Globus pallidus (tissue), 1 donor: ENCODE measurements at regions not wholly inside any gene's neighbourhood (a gene's known extent, or its start where the extent isn't known, plus 50 kb on each side); places are given as distances from the start of the nearest gene placed in this dataset.
"Not testable (repeated sequence)": the region's sequence is repeated elsewhere in the genome, so short reads cannot be mapped to it uniquely, and the experiment has no call there.

Experiments used
- DNase-seq: peaks from one replicate; pipeline ENCODE4 v3.0.0-alpha.2; 2015; ENCODE audit warnings: low spot score

DNA sequence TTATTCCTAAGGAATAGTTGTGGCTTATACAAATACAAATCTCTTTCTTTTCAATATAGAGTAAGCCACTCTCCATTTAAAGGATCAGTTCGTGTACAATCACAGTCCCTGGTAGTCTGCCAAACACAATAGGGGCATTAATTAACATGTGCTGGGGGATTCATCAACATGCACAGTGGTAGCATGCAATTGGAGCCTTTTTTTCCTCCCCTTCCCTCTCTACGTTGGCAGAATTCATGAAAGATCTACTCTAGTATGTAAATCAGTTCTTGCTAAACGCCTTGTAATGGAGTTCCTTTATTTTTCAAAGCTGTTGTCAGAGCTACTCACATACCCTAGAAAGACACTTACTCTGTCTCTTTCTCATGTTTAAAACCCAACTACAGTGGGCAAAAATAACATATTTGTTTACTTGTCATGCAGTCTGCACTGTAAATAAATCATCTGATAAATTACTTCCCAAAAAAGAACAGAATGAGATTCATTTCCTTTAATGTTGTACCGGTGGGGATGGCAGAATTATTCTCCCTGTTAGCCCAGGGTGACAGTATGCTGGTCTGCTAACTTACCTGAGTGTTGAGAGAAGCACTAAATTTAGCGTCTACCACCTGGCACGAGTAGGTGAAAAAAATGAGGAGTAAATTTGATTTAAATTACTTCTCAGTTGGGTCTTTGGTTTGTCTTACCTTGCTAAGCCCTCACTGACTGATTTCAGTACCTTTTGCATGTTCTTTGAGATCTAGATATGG is 341.5 kb upstream of the CCNH start:
- no peak for DNase-seq

DNA sequence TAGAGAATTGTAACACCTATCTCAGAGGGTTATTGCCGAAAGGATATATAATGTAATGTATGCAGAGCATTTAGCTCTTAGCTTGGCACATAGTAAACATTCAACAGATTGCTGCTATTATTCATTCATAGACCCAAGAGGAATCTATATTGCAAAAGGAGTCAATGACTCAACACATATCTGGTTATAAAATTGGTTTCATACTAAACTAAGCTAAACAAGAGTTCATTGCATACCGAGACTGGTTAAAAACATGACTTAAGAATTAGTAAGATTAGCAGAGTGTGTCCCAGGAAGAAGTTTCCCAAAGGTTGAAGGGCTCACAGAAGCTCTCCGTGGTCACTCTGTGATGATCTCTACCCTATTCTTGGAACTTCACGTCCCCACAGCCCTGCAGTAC is 339.6 kb upstream of the CCNH start:
- peak; percentile 47 for DNase-seq

DNA sequence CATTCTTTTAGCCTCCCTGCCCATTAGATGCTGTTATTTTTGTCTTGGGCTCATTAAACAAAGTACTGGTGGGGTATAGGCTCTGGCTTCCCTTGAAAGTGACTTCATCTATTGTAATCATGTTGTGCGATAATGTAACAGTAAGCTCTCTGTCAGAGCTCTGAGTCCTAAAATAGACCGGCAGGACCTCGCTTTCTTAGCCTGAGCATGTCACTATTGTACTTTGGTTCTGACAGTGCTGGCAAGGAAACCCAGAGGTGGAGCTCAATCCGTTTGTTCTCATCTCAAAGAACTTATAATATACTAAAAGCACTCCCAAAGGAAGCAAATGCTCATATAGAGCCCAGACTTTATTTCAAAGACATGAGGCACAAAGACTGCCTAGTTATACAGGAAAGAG is 339.1 kb upstream of the CCNH start:
- DNase-seq: peak; percentile 89

DNA sequence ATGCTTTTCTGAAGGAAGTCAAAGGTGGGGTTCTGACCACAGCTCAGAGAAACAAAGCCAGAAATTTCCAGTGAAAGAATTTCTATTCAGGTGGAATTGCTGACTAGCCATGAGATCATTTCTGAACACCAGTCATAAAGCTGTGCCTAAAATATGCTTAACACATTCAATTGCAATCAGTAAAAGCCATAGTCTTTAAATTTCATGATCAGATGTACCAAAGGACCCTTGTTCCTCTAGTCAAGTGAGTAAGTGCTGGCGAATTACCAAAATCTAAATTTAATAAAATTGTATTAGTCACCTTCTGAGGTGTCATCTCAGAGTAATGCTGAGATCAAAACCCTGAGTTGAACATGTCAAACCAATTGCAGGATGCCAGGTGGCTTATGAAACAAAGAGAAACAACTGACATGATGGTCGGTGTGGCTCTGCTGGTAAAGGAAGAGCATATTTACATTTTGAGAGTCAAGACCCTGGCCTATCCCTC is 334.2 kb upstream of the CCNH start:
- DNase-seq: no peak

DNA sequence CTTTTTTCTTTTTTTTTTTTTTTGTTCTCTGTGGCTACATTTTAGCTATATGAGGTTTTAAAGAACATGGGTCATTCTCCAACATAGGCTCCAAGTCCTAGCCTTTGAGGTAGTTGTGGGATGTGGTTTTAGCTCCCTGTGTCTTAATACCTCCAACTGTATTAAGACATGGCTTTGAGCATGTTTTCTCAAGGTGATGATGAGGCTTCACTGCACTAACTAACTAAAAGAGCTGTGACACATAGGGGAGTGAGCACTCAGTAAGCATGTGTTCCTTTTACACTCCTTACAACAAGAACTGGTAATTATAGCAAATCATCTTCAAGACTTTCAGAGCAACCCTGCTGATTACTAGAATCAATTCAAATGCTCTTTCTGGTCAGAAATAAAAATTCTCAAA is 333.6 kb upstream of the CCNH start:
- DNase-seq: no peak

DNA sequence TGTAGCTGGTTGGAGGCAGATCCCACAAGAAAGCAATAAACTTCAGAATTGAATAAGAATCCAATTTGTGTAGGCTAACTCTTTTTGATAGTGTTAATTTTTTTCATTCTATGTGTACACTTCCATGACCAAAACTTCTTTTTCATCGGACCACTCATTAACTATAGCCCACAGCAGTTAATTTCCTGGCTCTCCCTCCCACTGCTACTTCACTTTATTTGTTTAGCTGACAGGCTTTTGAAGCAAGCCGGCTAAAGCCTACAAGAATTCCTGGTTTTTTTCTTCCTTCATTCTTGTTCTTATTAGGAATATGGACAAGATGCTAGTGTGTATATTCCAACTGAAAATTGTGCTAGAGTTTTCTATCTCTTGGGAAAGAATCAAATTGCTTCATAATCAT is 329.2 kb upstream of the CCNH start:
- DNase-seq: no peak

DNA sequence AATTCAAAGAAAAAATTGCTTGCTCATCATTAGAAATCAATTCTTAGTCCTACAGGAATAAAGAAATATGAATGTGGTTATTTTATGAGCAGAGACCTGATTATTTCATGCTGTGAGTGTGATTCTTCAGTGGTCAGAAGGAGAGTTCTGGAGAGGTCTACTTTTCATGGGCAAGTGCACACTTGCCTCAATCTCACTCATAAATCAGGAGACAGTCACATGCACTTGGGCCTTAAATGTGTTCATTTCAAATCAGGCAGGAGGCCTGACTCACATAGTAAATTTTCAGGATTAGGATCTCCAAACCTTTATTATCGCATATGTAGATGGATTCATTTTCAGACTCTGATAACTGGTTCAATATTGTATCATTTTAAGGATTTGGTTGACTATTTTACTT is 323.2 kb upstream of the CCNH start:
- DNase-seq: no peak

DNA sequence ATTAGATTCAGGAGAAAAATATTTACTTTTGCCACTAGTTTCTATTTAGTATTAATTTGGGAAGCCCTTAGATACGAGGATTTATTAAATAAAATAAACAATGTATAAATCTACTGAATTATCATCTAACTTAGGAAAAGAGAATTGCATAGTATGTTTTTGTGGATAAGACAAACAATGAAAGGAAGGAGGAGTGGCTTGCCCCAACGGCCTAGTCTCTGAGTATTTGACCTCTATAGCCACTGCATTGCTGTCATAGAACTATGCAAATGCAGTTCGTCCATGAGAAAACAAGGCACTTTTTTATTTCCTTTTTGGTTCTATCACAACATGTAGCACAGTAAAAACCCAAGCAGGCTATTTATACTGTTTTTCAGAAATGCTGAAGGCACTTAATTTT is 321.2 kb upstream of the CCNH start:
- DNase-seq: no peak

DNA sequence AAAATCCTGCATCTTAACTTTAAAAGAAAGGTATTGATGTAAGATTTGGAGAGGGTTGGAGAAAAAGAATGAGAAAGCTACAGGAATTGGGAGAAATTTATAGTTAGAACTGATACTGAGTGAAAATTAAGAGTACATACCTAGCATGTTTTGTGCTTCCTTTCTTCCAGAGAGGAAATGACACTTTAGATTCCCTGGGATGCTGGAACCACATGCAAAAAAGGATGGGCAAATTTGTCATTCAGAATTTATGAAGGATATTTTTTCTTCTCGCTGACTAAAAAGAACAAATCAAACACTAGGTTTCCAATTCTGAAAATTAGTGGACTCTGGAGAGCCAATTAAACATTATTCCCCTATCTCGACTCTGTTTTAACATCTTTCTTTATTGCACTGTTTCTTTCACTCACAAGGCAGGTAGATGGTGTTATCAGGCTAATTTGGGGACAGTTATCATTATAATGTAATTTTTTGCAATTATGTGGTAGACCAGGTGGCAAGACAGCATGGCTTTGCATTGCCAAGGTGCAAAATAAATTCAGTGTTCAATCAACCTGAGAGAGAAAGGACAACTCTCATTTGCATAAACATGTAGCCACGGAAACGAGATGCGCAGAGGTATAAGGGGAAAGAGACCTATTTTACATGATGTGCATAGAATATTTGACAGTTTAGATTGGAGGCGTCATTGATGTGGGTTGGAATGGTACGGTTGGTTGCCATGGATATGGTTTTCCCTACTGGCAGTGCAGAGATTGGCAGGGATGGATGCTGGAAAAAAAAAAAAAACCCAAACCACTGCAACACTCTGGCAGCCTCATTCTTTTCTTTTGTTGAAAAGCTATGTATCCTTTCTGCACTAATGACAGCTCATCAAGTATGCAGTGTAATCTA is 320.4 kb upstream of the CCNH start:
- DNase-seq: no peak

DNA sequence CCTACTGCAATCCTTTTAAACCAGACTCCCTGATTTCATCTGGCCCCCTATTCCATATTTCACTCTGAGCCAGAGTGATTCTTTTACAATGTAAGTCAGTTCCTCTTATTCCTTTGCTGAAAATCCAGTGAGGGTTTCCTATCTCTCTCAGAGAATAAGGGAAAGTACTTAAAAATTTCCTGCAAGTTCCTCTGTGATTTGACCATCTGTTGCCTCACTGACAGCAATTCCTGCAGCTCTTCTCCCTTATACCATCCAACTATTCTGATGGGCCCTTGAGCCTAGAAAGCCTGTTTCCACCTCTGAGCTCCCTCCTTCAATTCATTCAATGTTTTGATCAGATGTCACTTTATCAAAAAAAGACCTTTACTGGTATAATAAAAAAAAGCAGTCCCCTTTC is 317.1 kb upstream of the CCNH start:
- no peak for DNase-seq

DNA sequence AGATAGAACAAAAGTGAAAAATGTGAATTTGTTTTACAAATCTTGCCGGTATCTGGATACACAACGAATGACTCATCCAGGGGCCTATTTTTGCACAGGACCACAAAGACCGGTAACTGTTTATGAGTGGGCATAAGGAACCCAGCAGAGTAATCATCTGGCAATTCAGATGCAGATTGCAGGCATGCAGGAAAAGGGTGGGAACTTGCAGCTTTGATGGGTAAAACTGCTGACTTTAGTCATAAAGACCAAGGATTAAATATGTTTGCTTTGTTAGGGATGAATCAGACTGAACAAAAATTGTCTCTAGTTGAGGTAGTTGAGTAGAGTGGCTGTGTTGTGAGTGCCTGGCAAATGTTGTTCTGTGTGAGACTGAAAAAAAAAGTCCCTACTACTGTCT is 309.6 kb upstream of the CCNH start:
- no peak for DNase-seq

DNA sequence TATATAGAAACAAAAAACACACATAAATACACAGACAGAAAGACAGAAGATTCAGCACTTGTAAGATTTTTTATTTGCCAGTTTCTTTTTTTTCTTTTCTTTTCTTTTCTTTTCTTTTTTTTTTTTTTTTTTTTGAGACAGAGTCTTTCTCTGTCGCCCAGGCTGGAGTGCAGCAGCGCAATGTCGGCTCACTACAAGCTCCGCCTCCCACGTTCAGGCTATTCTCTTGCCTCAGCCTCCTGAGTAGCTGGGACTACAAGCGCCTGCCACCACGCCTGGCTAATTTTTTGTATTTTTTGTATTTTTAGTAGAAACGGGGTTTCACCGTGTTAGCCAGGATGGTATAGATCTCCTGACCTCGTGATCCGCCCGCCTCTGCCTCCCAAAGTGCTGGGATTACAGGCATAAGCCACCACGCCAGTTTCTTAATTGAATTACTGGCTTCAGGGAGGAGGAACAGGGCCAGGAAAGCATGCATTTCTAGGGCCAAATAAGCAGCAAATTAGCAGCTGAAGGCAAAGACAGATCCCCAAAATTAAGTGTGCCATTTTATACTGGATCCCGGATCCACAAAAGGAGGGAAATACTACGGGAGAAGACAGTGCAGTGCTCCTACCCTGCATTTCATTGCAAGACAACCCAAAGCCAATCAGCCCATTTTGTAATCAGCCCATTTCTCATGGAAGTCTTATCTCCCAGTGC is 305.6 kb upstream of the CCNH start:
- not testable (repeated sequence) for DNase-seq

DNA sequence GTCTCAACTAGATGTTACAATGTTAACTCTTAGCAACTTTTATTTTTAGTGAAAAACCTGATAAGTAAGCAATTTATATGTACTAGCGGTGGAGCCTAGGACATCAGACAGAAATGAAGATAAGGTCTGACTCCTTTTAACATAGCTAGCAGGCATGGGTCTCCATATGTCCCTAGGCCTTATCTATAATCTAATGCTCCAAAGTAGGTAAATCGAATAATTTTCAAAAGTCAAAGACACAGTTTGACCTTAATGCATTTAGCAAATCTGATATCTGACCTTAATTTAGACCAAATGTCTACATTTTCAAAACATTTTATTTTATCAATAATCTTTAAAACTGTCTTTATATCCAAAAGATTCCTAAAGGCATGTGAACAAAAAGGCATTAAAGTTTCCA is 305.0 kb upstream of the CCNH start:
- DNase-seq: no peak

DNA sequence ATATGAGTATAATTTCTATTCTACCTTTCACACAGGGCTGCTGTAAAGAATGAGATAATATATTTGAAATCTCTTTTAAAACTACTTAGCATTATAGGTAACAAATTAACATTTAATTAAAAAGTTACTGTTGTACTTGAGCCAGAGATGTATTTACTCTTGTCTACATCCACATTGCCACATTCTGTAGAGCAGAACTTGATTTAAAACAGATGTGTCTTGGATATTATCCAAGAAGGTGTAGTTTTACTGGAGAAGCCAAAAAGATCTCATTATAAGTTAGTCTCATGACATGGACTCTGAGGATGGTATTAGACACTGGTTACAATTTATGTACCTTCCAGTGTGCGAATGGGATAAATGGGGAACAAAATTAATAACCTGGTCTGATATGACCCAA is 293.1 kb upstream of the CCNH start:
- DNase-seq: no peak

DNA sequence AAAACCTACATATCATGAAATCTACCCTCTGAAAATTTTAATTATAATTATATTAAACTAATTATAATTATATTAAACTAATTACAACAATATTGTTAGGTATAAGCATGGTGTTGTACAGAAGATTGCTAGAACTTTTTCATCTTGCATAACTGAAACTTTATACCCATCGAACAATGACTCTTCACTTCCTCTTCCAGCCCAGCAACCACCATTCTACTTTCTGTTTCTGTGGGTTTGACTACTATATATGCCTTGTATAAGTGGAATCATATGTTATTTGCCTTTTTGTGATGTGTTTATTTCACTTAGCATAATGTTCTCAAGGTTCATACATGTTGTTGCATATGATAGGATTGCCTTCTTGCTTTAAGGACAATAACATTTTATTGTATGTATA is 274.2 kb upstream of the CCNH start:
- DNase-seq: no peak

DNA sequence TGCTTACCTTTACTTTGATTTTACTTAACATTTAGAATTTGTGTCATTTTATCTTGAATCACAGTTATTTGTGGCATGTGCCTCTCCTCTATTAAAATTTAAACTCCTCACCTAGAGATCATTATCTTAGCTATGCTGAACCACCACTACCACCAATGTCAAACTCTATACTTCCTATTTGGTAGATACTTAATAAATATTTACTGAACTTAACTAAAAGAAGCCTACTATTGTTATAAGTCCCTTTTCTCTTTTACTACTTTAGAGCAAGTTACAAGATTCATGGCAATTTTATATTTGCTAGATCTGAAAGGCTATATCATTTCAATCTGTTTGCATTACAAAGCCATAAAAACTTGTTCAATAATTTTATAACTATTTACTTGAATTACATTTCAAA is 273.3 kb upstream of the CCNH start:
- DNase-seq: no peak

DNA sequence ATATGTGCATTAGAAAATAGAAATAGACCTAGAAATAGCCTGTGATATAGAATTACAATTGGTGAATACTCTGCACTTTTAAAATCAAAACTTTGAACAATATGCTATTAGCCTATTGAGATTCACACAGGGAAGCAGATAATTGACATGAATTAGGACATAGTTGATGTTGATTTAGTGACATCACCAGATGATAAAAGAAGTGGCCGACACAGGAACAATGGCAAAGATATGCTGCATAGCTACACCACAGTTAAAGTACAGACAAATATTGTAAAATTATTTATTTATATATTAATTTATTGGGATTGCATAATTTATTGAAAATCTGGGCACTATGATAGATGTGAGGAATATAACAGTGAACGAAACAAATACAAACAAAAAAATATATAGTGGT is 261.5 kb upstream of the CCNH start:
- no peak for DNase-seq

DNA sequence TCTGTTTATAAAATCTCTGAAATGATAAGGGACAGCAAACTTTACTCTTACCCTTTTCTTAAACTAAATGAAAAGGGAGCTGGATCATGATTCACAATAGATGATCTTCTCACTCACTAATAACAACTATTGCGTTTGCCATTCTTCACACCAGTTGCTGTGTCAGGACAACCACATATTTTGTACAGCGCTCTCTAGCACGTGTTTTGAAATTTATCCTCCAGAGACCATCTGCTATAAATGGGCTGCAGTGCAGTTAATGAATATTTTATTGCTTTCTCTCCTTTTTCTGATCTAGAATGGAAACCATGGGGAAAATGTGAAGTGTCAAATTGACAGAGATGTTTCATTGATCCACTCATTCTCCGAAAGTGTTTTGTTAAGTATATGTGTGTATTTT is 258.4 kb upstream of the CCNH start:
- no peak for DNase-seq

DNA sequence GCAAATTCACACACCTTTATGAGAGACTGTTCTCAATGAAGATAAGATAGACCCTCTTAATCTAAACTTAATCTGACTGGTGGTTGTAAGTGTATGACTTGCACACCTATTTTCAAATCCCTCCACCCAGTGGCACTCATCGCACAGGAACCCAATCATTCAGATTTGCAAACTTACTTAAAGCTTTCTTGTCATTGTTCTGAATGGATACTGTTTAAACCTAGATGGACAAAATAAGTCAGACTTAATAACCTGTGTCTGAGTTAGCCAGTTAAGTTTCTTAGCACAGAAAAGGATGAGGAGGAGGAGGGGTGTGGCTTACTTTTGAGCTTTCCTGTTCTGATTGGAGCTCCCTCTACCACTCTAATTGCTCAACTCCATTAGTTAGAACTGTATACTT is 252.4 kb upstream of the CCNH start:
- DNase-seq: no peak

DNA sequence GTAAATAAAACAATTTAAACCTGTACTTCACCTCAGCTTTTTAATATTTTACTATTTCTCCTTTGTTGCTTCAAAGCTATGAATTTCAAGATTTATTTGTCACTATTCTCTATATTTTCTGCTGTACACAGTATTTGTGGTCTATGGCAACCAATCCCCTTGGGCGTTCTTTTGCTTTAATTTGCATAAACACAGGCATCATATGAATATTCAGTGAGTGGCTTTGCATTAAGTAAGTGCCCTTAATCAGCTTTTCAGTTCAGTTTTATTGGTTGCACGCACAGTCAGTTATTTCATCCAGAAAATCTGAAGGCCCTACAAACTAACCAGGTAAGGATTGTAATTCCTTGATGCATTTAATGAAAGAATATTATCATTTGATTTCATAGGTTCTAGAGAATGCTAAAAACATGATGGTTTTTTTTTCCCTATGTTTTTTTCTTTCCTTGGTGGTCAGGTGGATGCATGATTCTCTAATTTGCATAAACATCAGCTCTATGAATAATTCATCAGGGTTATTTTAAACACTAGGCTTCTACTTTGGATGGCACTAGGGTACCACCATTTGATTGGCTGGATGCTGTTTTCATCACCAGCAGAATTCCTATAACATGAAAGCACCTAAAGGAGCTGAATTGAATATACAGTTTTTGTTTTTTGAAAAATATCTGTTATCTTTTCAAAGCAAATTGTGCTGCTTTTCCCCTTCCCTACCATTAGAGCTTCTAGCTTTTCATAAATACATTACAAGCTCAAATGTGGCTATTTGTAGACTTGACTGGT is 249.2 kb upstream of the CCNH start:
- DNase-seq: no peak

DNA sequence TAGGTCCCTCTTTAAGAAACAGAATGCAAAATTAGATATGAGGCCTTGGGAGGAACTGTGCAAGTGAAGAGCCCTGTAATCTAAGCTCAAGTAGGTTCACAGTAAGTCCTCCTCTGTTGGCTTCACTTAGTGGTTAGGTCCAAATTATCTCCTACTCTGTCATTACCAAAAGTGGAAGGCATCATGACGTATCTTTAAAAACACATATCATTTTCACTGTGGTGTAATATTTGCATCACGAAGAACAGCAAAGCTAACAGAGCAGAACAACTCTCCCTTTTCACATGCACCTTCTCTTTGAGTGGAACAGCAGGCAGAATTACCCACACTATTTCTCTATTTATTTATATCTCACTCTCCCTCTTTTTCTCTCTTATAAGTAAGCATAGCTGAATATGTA is 240.5 kb upstream of the CCNH start:
- no peak for DNase-seq

DNA sequence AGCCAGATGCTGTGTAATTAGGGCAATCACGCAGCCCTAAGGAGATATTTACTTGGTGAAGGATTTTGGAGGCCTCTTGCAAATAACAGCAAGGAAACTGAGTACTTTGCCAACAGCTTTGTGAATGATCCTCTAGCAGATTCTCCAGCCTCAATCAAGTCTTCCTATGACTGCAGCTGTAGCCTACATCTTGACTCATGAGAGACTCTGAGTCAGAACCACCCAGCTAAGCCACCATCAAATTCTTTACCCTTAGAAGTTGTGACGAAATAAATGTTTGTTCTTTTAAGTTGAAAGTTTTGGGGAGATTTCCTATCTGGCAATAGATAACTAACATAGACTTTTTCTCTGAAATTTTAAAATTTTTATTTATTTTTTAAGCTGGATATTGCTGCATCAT is 237.6 kb upstream of the CCNH start:
- no peak for DNase-seq
